HEK293T (cell line): ENCODE measurements at regions not wholly inside any gene's neighbourhood (a gene's known extent, or its start where the extent isn't known, plus 50 kb on each side); places are given as distances from the start of the nearest gene placed in this dataset.

Experiments
- BHLHE40 ChIP-seq: fragments of 450-650 bp; IDR thresholded peaks from 2 replicates; pipeline ENCODE4 v1.6.1; 2016; ENCODE audit warnings: mild to moderate bottlenecking, moderate library complexity, borderline replicate concordance
- ELF4 ChIP-seq: fragments of 450-650 bp; IDR thresholded peaks from 2 replicates; pipeline ENCODE4 v1.6.1; 2017; ENCODE audit warnings: antibody characterized with exemption
- FOXA1 ChIP-seq: fragments of 450-650 bp; IDR thresholded peaks from 2 replicates; pipeline ENCODE4 v1.6.1; 2016; ENCODE audit warnings: mild to moderate bottlenecking
- SP1 ChIP-seq: fragments of 450-650 bp; IDR thresholded peaks from 2 replicates; pipeline ENCODE4 v1.6.1; 2017
- SUZ12 ChIP-seq: fragments of 450-650 bp; IDR thresholded peaks from 2 replicates; pipeline ENCODE4 v1.6.1; 2016; ENCODE audit warnings: mild to moderate bottlenecking
- ZNF384 ChIP-seq: fragments of 450-650 bp; IDR thresholded peaks from 2 replicates; pipeline ENCODE4 v1.6.1; 2016

GRCh38 chr17:77609553-77610517, 348.7 kb upstream of the TNRC6C start:
- TF ChIP-seq SUZ12 (no peak), ELF4 (no peak), FOXA1 (no peak), BHLHE40 (no peak), ZNF384 (no peak), SP1 (no peak)
